ENCODE measurements at regions not wholly inside any gene's neighbourhood (a gene's known extent, or its start where the extent isn't known, plus 50 kb on each side); places are given as distances from the start of the nearest gene placed in this dataset.

- TF ChIP-seq CTCF (IDR thresholded peaks at IDR 0.05; ENCODE audit: low read length) (no peak), EZH2 (IDR thresholded peaks at IDR 0.05; ENCODE audit: borderline replicate concordance, low read length) (no peak)
These were observed 112.4 kb upstream of the ADO start for GRCh38 chr10:62692085-62692484.

All from OCI-LY1 (cell line).